ENCODE measurements at regions not wholly inside any gene's neighbourhood (a gene's known extent, or its start where the extent isn't known, plus 50 kb on each side); places are given as distances from the start of the nearest gene placed in this dataset.

- no peak for DNase-seq (ENCODE audit: low spot score)
Measured at GRCh38 chr20:22916021-22916842, 118.9 kb upstream of the SSTR4 start.

GRCh38 chr20:22918286-22918983 is 116.7 kb upstream of the SSTR4 start:
- DNase-seq (ENCODE audit: low spot score): no peak

GRCh38 chr20:22920898-22921297 is 114.2 kb upstream of the SSTR4 start:
- DNase-seq (ENCODE audit: low spot score): no peak

GRCh38 chr20:22921595-22922421 is 113.3 kb upstream of the SSTR4 start:
- DNase-seq (ENCODE audit: low spot score): peak; percentile 90

- DNase-seq (ENCODE audit: low spot score): no peak
Measured at GRCh38 chr20:22922987-22923386, 112.1 kb upstream of the SSTR4 start.

DNA sequence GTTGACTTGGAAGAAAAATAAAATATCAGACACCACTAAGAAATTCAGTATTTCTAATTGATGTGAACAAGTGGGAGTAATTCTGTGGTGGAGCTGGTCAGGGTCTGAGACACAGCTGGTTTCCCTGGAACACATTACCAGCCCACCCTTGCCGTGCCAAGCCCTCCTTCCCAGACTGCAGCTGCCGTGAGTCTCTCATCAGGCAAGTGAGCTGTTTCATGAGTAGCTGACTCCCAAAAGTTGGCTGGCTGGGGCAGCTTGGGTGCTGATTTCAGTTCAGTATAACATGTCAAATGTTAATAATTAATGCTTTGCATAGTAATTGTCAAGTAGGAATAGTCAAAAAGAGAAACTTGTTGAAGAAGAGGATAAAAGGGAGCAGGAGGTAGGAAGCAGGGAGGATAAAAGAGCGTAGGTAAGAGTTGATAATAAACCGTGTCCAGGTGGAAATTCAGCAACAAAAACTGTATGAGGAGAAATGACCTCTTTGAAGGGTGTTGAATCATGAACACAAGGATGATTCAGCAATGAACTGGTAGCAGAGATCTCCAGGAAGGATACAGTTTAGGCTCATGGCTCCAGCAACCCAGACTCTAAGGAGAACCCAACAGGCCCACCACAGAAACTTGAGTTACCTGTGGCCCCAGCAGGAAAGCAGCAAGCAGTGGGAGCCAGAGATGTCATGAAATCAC is 110.9 kb upstream of the SSTR4 start:
- DNase-seq (ENCODE audit: low spot score): no peak

DNA sequence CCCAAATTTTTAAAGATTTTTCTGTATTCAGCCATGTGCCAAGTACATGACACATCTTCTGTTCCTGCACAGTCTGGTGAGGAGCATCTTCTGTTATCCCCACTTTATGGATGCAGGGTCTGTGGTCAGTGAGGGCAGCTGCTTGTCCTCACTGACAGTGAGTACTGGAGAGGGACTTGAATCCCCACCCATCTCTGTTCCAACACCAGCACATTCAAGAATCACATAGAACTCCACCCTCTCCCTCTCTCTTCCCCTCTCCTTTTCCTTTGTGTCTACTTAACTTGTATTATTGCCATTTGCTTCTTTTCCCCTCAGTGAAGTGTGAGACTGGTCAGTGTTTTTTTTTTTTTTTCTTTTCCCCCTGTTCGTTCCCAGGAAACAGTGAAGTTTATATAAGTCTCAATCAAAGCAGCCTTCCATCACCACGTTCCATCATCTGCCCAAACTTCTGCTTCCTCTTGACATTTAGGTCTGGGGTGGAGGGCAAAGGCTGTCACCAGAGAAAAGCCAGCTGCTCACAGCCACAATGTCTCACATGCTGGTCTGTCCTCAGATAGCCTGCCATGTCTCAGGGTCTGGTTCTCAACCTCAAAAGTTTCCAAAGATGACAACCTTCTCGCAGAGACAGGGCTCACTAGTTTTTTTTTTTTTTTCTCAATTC is 110.0 kb upstream of the SSTR4 start:
- no peak for DNase-seq (ENCODE audit: low spot score)

DNA sequence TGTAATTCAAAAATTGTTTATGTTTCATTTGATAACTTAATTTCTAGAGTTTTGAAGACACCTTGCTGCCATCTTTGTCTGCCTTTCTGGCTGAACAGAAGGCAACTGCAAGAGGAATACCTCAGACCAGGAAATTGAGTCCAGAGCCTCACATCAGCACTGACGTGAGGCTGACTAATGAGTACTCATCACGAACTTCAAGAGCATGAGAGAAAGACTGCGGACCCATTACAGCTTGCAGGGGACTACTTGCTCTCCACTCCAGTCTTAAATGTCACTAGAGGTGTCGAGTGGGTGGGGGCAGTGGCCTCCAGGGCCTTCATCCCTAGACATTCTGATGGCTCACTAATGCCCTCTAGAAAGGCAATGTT is 109.5 kb upstream of the SSTR4 start:
- DNase-seq (ENCODE audit: low spot score): no peak

DNA sequence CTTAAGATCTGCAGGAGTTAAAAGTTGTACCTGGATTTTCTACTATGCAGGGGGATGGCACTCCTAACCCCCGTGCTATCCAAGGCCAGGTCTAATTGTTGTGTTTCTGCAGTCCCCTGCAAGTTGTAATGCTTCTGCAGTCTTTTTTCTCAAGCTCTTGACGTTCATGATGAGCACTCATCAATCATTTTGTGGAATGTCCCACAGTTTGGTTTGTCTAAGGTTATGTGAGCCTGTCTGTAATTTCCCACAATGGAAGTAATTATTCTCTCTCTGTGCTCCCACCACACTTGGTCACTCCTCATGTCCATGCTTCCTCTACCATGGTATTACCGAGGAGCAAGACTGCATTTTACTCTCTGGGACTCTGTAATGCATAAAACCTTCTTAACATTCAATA is 107.6 kb upstream of the SSTR4 start:
- no peak for DNase-seq (ENCODE audit: low spot score)

DNA sequence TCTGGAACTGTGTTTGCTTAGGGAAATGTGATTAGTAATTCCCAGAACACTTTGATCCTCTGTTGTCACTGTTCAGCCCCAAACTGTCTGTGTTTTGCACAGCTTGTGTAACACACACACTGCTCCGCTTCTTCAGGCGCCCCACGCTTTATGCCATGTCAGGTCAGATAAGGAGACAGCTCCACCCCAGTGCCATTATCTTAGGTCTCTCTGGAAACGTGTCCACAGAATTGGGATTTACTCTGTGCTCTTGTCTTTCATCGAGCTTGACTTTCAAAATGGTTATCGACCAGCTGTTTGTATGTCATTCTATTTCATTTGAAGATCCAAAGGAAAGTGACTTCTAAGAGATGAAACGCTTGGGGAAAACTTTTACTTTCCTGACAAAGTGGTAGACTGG is 106.4 kb upstream of the SSTR4 start:
- DNase-seq (ENCODE audit: low spot score): no peak

DNA sequence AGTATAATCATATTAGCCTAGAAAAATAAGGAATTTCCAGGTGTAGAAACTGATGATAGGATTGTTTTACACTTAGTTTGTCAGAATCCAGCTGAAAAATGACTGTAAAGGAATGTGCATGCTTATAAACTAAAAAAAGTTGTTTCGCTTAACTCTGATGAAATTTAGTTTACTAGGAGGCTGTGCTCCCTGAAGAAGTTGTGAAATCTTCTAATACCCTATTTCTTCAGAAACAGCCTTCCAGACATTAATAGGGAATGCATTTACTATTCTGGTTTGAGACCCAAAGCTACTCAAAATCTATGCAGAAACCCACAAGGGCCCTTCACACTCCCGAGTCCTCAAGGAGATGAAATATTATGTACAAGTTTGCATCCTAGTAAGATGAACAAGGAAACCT is 105.5 kb upstream of the SSTR4 start:
- no peak for DNase-seq (ENCODE audit: low spot score)

- DNase-seq (ENCODE audit: low spot score): no peak
Measured at GRCh38 chr20:22931653-22932608, 103.2 kb upstream of the SSTR4 start.

GRCh38 chr20:22939181-22939580 is 95.9 kb upstream of the SSTR4 start:
- no peak for DNase-seq (ENCODE audit: low spot score)

GRCh38 chr20:22940350-22940749 is 94.8 kb upstream of the SSTR4 start:
- no peak for DNase-seq (ENCODE audit: low spot score)

DNA sequence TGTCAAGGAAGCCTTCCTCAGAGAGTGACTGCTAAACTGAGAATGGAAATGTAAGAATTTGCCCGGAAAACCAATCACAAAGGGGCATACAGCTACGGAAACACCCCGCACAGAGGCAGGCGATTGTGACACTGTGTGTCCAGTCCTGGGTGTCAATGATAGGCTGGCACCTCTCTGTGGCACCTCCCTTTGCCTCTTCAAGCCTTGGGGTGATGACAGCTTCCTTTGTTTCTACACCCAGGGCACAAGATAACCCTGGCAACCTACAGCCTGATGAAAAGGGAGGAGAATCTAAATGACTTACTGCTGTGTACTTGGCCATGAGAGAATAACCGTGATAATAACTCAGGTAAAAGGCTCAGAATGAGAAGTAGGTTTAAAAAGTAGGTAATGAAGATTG is 93.6 kb upstream of the SSTR4 start:
- DNase-seq (ENCODE audit: low spot score): no peak

GRCh38 chr20:22942742-22943141 is 92.4 kb upstream of the SSTR4 start:
- no peak for DNase-seq (ENCODE audit: low spot score)

DNA sequence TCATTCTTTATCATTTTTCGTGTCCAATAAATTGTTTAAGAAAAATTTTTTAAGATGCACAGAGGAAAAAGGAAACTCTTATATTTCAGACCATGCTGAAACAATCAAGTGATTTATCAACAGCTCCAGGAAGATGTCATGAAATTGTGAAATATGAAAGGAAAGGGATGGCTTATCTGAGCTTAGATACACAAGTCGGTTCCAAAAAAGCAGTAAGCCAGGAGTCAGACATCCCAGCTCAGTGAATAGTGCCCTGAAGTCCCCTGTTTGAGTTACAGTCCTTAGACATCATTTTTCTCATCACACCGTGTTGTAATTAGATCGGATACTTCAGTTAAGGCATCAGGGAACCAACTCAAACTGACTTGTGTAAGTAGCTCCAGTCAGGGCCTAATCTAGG is 91.0 kb upstream of the SSTR4 start:
- no peak for DNase-seq (ENCODE audit: low spot score)

GRCh38 chr20:22944936-22945335 is 90.2 kb upstream of the SSTR4 start:
- DNase-seq (ENCODE audit: low spot score): no peak

GRCh38 chr20:22946596-22946995 is 88.5 kb upstream of the SSTR4 start:
- no peak for DNase-seq (ENCODE audit: low spot score)

All from A172 (cell line).